ENCODE measurements at regions not wholly inside any gene's neighbourhood (a gene's known extent, or its start where the extent isn't known, plus 50 kb on each side); places are given as distances from the start of the nearest gene placed in this dataset.
A peak's percentile ranks its signal among the peaks of the same experiment; 100 is the strongest.

- TF ChIP-seq PRDM1 (tag by site-specific recombination; IDR thresholded peaks at IDR 0.05) (0 out of 2 replicates have a peak, but pooled peaks have one; percentile 23), ZNF670 (tag by site-specific recombination; IDR thresholded peaks at IDR 0.05; ENCODE audit: low read depth) (no peak), ZBTB11 (tag by site-specific recombination; conservative IDR thresholded peaks at IDR 0.05; ENCODE audit: low read depth) (no peak), ZNF175 (tag by site-specific recombination; IDR thresholded peaks at IDR 0.05) (no peak), ZNF501 (tag by site-specific recombination; IDR thresholded peaks at IDR 0.05) (no peak), PRDM4 (tag by site-specific recombination; IDR thresholded peaks at IDR 0.05) (no peak), CTCF (tag by site-specific recombination; IDR thresholded peaks at IDR 0.05) (no peak), ZNF785 (tag by site-specific recombination; IDR thresholded peaks at IDR 0.05) (no peak), PBX3 (CRISPR knock-in tag; IDR thresholded peaks at IDR 0.05) (no peak), RBAK (tag by site-specific recombination; IDR thresholded peaks at IDR 0.05) (no peak)
Observed at GRCh38 chr6:82030761-82031503, 216.6 kb downstream of the IBTK start.

Measured in HEK293 (cell line).